A549 (cell line): ENCODE measurements at regions not wholly inside any gene's neighbourhood (a gene's known extent, or its start where the extent isn't known, plus 50 kb on each side); places are given as distances from the start of the nearest gene placed in this dataset.

Source experiments
- CTCF ChIP-seq: fragments of >200 bp; sonication (Bioruptor Twin); formaldehyde crosslinking; IDR thresholded peaks from 3 replicates; pipeline ENCODE4 v1.5.1; 2016
- EP300 ChIP-seq, 2 experiments: fragments of >200 bp; sonication (Bioruptor Twin); formaldehyde crosslinking; IDR thresholded peaks; 2 replicates in 1 of 2; 3 replicates in 1 of 2; pipeline ENCODE4 v1.6.1; 2016 to 2017
- KDM5A ChIP-seq: fragments of 200-600 bp; sonication (generic); IDR thresholded peaks from 2 replicates; pipeline ENCODE4 v1.6.1; 2016; ENCODE audit warnings: antibody characterized with exemption, mild to moderate bottlenecking
- POLR2A ChIP-seq: IDR thresholded peaks from 2 replicates; pipeline ENCODE4 v1.6.1; 2012; ENCODE audit warnings: mild to moderate bottlenecking, low read length
- RARB ChIP-seq: fragments of 250-450 bp; sonication (Bioruptor Pico); IDR thresholded peaks from 2 replicates; pipeline ENCODE4 v1.8.0; 2021; ENCODE audit warnings: mild to moderate bottlenecking, moderate library complexity

DNA sequence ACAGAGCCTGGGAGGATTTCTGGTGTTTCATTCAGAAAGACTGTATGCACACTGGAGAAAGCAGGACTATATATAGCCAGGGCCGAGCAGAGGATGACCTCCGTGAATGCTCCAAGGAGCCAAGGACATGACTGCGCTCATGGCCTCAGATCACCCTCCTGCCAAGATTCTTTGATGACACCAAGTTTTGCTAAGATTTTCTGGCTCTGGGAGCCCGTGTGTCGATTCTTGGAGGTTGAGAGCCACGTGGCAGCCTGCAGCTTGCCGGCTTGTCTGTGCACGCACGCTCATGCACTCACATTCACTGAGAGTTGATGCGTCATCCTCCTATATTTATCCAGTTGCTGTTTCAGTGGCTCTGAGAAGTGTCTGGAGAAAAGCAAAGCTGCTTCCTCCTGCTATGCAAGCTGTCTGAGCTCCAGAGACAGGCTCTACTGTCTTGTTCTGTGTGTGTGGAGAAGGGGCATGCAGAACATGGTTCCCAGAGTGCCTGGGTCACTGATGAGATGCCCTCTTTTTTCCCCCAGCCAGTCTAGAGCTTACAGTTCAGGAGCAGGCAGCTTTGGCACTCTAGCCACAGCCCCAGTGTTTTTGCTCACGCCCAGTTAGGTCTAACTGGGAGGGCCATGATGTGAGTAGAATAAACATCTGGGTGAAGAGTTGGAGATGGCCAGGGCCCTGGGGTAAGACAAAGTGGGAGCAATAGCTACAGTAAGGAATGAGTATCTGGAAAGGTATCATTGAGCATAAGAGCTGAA is 64.9 kb upstream of the SCOC start:
- TF ChIP-seq POLR2A (no peak), CTCF (no peak), KDM5A (no peak), EP300 (IDR thresholded peaks at IDR 0.05) (no peak), RARB (CRISPR knock-in tag) (no peak)
